HG03558 (cell line): ENCODE measurements at regions not wholly inside any gene's neighbourhood (a gene's known extent, or its start where the extent isn't known, plus 50 kb on each side); places are given as distances from the start of the nearest gene placed in this dataset.

ENCODE experiments used
- ATAC-seq: cut with Tn5 transposase; IDR thresholded peaks from one replicate; pipeline ENCODE4 v1.9.1; 2021; ENCODE audit warnings: moderate number of reproducible peaks; ENCODE audit not compliant: unreplicated experiment; ENCODE audit errors: extremely low read depth

DNA sequence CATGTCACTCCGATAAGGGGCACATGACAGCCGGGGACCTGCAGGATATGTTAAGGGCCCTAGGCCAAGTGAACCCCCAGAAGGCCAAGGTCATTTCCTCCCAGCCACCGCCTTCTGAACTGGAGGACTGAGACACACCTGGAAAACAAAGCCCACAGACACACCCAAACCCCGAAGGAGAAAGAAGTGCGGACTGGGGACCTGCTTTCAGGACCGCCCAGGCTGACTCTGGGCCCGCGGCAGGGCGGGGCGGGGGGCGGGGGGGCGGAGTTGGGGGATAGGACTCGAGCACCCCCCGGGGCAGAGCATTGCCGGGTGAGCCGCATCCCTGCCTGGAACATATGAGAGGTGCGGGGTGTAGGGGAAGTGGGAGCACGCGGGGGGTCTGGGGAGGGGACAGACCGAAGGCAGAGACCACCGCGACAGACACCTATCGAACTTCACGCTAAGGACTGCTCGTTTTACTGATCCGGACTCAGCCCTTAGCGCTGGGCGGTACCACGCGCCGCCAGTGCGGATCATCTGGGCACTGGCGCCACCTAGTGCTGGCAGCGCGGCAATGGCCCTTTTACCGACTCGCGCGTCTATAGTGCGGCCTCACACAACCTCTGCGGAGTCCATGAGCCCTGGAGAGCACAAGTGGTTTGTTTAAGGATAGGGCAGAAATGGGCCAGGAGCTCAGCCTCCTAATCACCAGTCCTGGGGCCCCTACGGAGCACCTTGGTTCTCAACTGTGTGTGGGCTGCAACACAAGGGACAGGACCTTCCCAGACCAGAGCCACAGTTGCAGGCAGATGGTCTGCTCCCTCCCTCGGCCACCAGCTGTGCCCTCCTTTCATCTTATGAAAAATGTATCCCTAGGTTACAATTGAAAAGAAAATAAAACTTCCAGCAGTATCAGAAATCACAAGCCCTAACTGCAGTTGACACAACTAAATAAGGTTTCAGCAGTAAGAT lies 157.6 kb downstream of the HERPUD2 start:
- ATAC-seq: peak; percentile 98

DNA sequence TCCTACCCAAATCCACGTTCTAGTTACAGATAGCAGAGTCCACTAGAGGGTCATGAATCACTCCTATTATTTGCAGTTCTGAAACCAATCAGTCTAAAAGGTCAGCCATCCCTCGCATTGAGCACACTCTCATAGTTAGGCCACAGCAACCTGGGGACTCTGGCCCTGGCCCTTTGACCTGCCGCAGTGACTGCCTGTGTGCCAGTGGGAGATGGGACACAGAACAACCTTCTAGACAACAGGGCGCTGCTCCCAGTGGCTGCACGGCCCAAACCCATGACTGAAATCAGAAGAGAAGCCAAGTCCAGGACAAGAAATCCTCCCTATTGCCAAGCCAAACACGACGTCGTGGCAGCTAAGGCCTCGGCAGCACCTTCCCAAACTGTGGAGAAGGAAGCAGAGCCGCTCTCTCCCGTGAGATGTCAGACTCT lies 158.5 kb downstream of the HERPUD2 start:
- no peak for ATAC-seq

DNA sequence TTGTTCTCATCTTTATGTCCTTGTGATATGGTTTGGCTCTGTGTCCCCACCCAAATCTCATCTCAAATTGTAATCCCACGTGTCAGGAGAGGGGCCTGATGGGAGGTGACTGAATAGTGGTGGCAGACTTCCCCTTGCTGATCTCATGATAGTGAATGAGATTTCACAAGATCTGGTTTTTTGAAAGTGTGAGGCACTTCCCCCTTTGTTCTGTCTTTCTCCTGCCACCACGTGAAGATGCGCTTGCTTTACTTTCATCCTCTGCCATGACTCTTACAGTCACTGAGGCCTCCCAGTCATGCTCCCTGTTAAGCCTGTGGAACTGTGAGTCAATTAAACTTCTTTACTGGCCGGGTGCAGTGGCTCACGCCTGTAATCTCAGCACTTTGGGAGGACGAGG lies 161.0 kb downstream of the HERPUD2 start:
- ATAC-seq: no peak

DNA sequence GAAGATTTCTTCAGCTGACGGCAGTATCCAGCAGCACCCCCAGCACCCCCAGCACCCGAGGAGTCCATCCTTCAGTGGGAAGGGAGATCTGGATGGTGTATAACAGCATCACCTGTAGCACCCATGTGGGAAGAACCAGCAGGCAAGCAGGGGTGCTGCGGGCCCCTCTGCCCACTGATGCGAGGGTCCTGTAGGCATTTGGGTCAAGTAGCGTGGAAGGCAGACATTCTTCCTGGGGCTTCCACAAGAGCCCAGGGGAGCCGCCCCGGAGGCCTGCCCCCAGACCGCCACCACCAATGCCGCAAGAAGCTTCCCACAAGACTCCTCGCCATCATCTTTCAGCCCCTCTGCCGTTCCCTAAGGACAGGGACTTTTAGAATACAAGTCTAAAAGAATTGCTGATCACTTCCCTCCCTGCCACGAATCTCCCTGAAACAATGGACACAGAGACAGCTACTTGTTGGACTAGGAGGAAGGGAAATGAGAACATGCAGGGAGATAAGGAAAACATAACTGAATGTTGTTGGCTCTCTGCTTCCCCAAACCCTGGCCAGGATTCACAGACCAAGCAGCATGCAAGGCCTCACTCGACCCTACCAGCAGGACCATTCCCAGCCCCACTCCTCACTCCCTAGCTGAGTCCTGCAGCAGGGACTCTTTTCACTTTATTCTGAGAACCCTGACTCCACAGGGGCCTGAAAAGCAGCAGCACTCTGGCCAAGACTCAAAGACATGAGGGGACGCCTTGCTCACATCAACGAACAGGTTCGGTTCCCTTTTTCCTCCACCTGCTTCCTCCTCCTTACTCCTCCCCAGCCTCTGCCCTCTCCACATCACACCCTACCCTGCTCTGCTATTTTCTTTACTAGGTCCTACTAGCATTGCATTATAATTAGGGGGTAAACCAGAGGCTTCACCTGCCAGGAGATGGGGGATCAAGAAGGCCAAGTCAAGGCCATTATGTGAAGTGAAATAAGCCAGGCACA lies 164.5 kb downstream of the HERPUD2 start:
- no peak for ATAC-seq

DNA sequence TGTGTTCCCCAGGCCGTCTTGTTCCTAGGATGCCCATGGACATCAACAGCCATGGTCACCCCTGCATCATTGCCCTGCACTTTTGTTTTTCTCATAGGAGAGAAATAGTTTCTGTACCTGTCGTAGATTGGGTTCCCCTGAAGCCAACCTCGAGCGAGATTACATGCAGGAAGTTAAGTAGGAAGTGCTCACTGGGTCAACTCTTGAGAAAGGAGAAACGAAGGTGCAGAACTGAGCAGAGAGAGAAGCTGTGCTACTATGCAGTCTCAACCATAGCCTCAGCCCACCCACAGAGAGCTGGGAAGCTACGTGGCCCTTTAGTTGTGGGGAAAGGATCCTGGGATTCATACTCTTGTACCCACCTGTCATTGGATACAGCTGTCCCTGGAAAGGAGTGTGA lies 165.2 kb downstream of the HERPUD2 start:
- no peak for ATAC-seq

DNA sequence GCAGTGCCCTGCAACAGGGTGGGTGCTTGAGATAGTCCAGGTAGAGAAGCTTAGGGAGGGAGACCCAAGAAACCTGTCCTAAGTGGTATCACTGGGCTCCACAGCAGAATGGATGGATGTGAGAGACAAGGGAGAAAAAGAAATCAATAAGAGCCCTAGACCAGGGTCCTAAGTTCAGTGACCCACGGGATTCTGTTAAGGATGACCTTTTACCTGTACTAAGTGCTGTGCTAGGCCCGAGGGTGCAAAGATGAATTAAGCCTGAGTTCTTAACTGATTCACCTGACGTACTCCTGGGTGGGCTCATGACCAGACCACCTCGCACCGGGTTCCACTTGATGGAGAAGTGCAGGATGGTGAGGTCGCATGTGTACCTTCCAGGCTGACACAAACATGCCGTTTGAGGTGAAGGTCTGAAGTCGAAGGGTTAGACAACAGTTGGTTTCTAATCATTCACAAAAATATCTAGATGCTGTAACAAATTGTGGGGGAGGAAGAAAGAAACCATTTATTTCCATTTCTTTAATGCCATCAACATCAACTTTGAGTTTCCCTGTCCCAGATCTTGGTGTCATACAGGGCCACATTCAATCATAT lies 166.5 kb downstream of the HERPUD2 start:
- ATAC-seq: no peak

DNA sequence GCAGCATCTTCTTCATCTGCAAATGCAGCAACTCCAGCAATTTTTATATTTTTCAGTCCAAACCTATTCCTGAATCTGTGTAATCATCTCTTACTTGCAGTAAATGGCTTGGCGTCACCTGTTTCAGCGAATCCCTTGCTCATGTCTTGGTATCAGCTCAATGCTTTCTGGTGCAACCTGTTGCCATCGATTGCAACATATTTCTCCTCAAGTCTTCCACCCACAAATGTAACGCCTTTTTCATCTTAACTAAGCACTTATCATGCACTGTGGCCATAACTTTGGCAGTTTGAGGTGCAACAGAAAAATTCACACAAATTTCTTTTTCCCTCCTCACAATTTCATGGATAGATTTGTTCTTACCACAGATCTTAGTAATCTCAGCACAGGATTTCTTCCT lies 168.3 kb downstream of the HERPUD2 start:
- no peak for ATAC-seq

DNA sequence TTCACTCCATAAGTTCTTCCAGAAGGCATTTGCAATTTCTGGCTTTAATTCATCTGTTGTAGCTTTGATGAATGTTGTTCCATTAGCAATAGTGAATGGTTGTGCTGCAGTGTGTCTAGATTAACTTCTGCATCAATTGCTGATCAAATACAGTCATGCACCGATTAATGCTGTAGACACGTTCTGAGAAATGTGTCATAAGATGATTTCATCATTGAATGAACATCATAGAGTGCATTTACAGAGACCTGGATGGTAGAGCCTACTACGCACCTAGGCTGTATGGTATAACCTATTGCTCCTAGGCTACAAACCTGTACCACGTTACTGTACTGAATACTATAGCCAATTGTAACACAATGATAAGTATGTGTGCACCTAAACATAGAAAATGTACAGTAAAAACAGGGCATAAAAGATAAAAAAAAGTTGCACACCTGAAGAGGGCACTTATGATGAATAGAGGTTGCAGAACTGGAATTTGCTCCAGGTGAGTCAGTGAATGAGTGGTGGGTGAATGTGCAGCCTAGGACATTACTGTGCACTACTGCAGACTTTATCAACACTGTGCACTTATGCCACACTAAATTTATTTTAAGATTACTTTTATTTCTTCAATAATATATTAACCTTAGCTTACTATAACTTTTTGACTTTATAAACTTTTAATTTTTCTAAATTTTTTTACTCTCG lies 170.7 kb downstream of the HERPUD2 start:
- ATAC-seq: no peak

DNA sequence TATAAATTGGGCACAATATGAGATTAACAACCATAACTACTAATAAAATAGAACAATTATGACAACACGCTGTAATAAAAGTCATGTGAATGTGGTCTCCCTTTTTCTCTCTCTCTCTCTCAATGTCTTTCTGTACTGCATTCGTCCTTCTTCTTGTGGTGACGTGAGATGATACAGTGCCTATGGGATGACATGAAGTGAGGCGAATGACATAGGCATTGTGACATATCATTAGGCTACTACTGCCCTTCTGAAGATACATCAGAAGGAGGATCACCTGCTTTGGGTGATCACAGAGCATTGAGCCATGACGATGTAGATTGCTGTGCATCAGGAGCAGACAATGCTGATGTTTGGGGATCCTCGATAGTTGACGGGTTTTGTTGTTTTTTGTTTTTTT lies 171.6 kb downstream of the HERPUD2 start:
- ATAC-seq: no peak

DNA sequence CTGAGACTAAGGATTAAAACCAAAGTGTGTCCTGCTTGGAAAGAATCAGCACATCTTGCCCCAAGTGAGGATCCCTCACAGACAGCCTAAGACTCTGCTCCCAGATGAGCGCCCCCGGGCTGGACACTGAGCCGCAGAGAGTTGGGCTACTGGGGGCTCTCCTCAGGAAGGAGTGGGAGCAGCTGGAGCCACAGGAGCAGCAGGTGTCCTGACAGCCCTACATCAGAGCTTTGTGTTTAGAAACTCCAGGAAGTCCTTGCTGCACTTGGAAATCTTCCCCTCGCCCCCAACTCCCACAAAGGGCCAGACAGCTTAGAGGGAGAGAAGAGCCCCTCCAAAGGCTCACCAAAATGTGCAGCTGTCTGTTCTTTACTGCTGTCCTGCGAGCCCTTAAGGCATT lies 172.2 kb downstream of the HERPUD2 start:
- no peak for ATAC-seq

DNA sequence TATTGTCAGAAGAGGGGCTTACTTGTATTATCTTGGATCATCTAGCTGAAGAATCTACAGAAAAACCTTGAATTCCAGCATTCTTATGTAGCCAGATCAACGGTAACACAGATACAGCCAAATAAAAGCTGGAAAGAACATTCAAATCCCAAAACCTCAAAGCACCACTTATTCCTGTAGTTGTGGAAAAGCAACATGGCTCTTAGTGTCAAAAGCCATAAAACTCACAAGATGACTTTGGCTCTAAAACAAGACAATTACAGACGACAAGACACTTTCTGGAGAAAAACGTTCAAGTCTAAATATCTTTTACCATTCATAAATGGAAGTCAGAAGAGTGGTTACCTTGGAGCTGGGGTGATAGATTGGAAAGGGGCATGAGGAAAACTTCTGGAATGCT lies 173.0 kb downstream of the HERPUD2 start:
- no peak for ATAC-seq

DNA sequence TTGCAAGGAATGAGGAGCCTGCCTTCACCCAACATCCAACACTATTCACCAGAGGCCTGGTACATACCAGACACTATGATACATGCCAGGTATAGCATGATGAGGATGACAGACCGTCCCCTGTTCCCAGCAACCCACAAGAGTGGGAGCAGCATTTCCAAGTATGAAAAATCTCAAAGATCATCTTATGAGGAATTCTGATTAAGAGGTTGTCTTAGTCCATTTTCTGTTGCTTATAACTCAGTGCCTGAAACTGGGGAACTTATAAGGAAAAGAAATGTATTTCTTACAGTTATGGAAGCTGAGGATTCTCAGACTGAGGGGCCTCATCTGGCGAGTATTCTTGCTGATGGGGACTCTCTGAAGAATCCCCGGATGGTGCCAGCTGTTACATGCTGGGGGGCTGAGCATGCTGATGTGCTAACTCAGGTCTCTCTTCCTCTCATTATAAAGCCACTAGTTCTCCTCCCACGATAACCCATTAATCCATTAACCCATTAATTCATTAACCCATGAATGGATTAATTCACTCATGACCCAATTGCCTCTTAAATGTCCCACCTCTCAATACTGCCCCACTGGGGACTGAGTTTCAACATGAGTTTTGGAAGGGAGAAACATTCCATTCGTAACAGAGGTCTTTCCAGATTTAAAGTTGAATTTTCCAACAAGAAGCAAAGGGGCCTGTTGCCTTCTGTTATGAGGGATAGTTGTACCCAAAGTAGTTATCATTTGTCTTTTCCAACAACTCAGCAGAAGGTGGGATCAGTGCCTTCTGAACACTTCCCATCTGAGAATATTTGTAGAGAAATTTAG lies 173.9 kb downstream of the HERPUD2 start:
- no peak for ATAC-seq

DNA sequence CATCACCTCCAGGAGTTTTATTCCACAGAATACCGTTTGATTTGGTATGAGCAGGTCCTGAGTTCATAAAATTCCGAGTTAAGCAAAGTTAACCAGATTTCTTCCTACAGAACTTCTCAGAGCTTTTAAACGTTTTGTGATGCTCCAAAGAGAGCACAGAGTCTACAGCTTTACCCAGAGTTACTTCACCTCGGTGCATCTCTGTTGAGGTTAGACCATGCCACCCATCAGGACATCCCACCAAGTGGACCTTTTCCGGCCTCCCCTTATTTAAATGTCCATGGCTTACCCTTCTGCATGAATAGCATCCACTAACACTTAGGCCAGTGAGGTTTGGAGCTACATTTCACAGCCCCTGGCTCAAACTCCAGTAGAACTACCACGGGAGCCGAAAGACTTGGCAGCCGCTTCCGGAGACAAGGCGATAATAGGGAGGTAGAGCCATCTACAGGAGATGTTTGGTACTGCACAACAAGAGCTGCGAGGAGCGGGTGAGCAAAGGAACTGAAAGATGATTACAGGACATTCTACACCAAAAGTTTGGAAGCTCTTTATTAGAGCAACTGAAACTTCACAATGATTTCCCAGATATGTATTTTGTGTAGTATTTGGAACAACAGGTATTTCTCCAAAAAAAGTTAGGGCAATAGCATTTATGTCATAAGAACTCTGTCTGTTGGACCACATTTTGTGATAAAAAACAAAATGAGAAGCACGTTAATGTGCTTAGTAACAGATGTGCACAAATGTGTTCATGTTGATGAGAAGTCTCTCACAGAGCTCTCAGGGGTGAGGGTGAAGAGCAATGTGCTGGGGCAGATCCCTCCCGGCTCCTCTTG lies 174.7 kb downstream of the HERPUD2 start:
- ATAC-seq: peak; percentile 81

DNA sequence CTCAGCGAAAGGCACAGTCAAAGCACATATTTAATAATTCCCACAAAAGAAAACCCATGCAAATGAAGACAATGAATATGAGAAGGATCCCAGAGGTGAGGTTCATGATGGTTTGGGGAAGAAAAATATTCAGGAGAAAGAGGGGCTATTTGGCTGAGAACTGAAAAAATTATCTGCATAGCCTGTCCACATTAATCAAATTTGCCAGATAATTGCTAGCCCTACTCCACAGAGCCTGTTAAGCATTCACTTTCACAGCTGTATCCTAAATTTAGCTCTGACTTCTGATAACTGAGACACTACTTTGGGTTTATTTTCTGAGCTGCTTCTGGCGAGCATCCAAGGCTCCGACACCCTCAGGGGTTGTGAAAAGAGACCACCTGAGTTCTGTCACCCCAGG lies 176.2 kb downstream of the HERPUD2 start:
- no peak for ATAC-seq

DNA sequence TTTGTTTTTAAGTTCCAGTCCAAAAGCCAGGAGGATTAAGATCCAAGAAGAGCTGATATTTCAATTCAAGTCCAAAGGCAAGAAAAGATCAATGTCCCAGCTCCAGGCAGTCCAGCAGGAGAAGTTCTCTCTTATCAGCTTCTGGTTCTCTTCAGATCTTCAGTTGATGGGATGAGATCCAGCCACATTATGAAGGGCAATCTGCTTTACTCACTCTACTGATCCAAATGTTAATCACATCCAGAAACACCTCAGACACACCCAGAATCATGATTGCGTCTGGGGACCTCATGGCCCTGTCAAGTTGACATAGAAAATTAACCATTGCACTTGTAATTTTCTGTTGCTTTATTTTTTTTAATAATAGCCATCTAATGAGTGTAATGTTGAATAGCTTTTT lies 178.4 kb downstream of the HERPUD2 start:
- ATAC-seq: no peak

DNA sequence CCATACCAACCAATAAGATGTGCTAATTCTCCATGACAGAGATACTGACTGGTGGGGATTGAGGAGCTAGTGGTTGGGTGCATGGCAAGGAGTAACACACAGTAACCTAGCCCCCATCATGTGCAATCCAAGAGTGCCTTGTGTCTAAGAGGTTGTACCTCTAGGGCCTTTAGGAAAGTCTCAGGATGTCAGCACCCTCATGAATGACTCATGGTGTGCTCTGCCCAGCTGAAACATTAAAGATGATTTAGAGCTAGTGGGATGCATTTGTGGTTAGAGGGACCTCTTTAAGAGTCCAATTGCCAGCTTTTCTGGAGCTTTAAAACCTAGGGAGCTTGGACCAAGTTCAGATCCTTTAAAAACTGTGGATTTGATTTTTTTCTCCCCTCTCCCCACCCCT lies 181.1 kb downstream of the HERPUD2 start:
- ATAC-seq: no peak

DNA sequence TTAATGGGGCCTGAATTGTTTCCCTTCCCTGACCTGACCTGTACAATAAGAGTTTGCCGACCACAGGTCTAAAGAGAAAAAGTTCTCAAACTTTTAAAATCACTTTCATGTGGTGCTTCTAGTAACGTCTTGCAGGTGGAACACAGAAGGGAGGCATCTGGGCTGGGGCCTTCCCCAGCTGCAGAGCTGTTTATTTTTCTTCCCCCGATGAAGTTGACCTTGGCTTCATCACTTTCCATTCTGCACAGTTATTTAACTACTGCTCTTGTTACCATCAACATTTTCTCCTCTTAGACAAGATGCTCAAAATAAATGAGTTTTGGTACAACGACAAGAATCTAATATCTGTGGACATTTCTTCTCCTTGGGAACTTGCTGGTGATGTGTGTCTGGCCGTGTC lies 181.7 kb downstream of the HERPUD2 start:
- ATAC-seq: no peak

DNA sequence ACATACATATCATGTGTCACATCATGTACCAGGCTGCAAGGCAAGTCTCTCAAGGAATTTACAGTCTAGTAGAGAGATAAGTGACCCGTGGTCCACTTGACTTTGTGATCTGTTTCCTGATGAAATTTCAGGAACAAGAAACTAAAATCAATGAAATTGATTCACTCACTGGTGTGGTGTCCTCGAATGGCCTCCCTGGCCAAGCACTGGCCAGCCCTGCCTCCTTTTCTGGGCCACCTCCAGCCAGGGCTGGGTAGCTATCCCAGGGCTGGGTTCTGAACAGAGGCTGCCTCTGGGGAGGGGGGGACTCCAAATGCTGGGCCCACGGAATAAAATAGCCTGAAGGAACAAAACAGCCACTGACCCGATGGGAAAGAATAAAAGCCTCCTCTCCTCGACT lies 182.2 kb downstream of the HERPUD2 start:
- no peak for ATAC-seq
